HG02588 (cell line): ENCODE measurements at regions not wholly inside any gene's neighbourhood (a gene's known extent, or its start where the extent isn't known, plus 50 kb on each side); places are given as distances from the start of the nearest gene placed in this dataset.

ENCODE experiments used
- ATAC-seq: cut with Tn5 transposase; IDR thresholded peaks from one replicate; pipeline ENCODE4 v1.9.1; 2021; ENCODE audit warnings: mild to moderate bottlenecking, moderate library complexity; ENCODE audit not compliant: unreplicated experiment

DNA sequence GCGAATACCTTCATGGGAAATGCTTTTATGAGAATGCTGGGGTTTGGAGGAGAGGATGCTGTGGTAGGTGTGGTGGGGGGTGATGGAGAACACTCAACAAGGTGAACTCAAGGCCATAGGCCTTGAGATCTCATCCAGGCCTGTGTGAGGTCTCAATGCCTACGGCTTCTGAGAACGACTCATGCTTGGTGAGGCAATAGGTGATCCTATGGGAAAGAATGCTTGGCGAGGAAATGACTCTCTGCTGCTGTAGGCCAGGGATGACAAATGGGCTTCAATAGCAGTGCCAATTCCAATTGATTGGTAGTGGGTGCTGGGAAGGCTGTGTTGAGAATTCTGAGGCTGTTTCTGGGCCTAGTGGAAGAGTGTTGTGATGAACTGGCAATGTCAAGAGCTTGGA lies 280.2 kb upstream of the CLINT1 start:
- ATAC-seq, result no peak

GRCh38 chr5:158135682-158136179 lies 276.8 kb upstream of the CLINT1 start:
- no peak for ATAC-seq

DNA sequence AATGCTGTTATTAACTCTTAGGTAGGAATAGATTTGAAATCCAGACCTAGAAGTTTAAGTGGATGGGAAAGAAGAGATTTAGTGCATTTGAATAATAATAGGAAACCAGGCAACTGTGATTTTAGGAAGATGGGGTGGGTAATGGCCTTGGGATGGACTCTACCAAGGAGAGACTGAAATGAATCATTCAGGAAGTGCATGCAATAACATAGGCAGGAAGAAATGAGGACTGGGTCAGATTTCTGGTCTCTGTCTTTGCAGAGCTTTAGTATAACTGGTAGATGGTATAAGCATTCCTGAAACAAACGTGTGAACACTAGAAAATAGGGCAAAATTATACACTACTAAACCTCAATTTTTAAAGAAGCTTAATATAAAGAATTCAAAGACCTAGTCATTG lies 274.4 kb upstream of the CLINT1 start:
- ATAC-seq, result no peak

DNA sequence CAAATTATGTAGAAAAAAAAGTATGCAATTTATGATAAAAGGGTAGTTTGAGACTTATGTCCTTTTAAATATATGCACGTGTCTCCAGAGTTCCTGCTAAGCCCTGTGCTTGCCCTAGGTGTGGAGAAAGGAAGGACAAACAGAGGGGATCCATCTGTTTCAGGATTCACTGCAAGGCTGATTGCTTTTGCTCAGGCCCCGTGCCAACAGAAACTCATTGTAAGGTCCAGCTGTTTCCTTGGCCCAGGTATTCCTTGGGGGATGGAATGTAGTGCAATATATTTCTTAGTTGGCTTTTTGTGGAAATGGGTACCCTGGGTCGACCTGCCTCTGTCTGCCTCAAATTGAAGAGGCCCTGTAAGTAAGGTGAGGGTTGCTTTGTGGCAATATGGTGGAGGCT lies 268.6 kb upstream of the CLINT1 start:
- ATAC-seq, result no peak

- no peak for ATAC-seq
Observed at GRCh38 chr5:158126442-158127405, 267.8 kb upstream of the CLINT1 start.

GRCh38 chr5:158124606-158125316 lies 265.8 kb upstream of the CLINT1 start:
- no peak for ATAC-seq

GRCh38 chr5:158123595-158123994 lies 264.6 kb upstream of the CLINT1 start:
- no peak for ATAC-seq

GRCh38 chr5:158121678-158122077 lies 262.7 kb upstream of the CLINT1 start:
- ATAC-seq, result no peak

DNA sequence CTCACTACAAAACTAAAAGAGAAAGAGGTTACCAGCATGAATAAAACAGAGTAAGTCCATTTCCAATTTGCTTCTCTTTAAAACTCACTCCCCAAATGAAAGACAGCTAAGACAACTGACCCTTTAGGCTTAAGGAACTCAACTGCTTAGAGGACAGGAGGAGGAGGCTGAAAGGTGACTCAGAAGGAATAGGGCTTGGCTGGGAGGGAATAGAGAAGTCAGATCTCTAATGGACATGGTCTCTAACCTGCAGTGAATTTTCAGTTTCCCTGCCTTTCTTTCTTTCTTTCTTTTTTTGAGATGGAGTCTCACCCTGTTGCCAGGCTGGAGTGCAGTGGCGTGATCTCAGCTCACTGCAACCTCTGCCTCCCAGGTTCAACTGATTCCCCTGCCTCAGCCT lies 261.8 kb upstream of the CLINT1 start:
- ATAC-seq, result no peak

DNA sequence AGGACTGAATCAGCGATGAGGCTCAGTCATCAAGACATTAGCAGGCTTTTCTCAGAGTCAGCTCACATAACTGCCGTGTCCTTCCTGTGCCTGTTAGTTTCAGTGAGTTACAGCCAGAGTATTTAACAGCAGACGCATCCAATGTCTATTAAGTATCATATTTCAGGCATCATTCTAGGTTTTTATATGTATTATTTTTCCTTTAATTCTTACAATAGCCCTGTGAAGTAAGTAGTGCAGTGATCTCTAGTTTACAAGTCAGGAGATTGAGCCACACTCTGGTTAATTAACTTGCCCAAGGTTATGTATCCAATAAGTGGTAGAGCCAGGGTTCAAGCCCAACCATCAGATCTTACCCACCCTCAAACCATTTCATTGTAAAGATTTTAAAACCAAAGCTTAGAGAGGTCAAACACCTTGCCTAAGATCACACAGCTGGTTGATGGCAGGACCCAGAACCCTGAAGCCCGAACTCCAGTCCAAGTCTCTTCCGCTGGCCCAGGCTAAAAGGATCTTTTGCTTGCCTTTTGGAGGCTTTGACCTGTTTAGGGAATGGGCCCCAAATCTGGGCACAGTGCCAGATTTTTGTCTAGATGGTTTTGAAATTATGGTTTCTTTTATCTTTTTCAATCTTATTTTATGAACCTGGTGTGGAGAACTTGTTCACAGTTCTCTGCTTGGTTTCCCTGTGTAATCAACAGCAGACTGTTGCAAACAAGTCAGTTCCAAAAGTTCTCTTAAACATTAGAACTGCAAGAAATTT lies 261.2 kb upstream of the CLINT1 start:
- ATAC-seq, result no peak

DNA sequence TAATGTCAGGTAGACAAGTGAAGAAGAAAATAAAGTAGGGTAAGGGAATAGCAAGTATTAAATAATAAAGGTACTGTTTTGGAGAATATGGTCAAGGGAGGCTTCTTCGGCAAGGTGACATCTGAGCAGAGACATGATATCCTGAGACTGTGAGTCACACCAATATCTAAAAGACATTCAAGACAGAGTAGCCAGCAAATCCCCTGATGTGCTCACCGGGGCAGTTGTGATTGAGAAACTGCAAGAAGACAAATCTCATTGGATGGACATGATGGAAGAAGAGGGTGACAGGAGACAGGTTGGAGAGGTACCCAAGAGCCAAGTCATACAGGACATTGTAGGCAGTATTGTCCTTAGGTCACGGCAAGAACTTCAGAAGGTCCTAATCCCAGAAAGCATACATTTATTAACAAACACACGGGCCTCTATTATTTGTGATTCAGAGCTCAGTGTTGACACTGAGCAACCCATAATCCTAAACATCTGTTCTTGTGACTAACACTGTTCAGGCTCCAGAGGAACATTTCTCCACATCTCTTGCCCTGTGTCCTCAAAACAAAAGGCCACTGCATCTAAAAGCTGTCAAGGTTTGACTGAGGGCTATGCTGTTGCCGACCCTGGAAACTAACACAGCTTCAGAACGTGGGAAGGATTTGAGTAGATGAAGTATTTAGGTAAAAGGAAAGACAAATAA lies 258.7 kb upstream of the CLINT1 start:
- no peak for ATAC-seq

- ATAC-seq, result no peak
Observed at GRCh38 chr5:158116965-158117364, 258.0 kb upstream of the CLINT1 start.

DNA sequence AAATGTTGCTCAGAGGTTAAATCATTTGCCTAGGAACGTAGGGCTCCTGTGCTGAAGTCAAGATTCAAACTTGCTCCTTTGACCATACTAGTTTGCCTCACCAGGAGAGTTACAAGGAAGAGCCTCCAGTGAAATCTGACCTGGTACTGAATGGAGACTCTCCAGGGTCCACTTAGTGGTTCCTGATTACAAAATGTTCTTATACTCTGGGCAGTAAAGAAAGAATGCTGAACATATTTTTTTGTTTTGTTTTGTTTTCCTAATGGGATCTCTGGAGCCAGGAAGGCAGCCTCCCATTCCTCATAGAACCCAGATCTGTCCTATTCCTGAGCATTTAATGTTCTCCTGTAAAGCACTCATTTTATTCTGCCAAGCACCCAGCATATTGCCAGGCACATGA lies 256.5 kb upstream of the CLINT1 start:
- ATAC-seq, result no peak

DNA sequence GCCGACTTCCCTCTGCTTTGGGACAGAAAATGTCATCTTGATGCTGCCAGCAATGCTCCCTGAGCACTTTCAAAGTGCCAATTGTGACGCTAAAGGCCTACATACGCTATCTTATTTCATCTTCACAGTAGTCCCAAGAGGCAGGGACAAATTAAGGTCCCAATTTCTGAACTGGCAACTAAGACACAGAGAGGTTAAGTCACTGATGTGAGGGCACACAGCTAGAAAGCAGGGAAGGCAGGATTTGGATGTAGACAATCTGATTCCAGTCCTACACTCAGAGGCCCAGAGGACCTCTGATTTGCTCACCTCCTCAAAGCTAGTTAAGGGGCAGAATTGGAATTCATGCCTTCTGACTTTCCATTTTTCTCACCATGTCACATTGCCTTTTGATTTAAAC lies 249.2 kb upstream of the CLINT1 start:
- no peak for ATAC-seq

DNA sequence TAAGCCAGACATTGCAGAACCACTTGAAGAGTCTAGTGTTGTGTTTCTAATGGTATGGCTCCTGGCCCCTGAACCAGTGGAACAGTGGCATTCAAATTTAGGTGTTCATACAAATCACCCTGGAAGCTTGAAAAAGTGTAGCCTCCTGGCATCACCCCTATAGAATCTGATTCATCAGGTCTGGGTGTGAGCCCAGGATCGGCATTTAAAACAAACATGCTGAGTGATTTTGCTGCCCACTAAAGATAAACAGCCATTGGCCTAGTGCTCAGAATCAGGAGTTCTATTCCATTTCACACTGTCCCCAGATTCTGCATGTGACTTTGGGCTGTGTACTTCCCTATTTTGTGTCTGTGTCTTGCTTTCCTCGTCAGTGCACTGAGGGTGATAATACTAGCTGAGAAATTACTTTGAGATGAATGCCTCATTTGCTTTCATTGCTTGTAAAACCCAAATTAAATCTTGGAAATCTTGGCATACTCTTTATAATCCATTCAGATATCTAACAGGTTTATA lies 241.5 kb upstream of the CLINT1 start:
- ATAC-seq, result no peak

DNA sequence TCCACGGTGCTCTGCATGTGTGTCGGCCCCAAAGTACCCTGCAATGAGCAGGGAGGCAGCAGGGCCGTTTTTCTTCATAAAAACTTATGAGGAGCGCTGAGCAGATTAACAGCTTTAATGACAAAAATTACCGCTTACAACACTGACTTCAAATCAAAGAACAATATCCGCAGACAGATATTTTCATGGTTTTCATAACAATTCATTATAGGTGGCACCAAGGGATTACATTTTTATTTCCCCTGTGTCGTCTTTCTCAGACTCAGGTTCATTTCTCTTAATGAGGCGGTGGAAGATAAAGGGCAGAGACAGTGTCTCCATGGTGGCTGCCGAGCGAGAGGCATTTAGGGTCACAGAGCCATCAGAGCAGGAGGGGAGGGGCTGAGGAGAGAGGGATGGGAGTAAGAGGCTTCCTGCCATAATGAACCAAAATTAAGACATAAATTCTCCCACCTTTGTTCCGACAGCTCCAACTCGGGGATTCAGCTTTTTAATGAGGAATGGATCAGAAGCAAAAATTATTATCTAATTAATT lies 240.7 kb upstream of the CLINT1 start:
- ATAC-seq, result no peak

DNA sequence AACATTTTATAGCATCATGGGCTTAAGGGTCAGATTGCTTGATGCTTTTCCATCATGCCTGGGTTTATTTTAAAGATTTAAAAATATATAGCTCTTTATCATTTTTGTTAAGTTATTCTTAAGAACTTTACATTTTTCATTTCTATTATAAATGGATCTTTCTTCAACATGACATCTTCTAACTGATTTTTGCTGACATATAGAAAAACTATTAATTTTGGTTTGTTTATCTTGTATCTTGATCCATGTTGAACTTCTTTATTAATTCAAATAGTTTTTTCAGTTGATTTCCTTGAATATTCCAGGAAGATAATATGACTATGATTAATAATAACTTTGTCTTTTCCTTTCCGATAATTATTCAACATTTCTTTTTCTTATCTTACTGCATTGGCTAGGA lies 237.9 kb upstream of the CLINT1 start:
- no peak for ATAC-seq

GRCh38 chr5:158086856-158087255 lies 227.9 kb upstream of the CLINT1 start:
- ATAC-seq, result no peak

DNA sequence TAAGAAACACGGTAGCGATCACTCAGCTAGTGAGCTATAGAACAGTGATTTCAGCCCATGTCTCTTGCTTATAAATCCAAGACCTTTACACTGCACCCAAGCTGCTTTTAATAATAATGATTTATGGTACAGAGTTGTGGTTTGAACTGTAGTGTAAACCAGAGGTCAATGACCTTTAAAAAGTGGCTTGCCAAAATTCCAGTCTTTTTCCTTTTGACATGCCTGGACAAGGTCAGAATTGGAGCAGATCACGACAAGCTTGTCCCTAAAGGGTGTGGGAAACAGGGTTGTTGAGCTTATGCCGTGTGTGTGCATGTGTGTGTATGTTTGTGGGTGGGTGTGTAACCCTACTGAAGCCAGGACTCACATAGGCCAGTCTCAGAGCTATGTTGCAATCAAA lies 225.3 kb upstream of the CLINT1 start:
- ATAC-seq, result no peak

- no peak for ATAC-seq
Observed at GRCh38 chr5:158082696-158083287, 223.8 kb upstream of the CLINT1 start.
